ENCODE measurements at regions not wholly inside any gene's neighbourhood (a gene's known extent, or its start where the extent isn't known, plus 50 kb on each side); places are given as distances from the start of the nearest gene placed in this dataset.

GRCh38 chr21:15978215-15978738 is 248.5 kb downstream of the USP25 start:
- peak; percentile 88 for TF ChIP-seq POLR2AphosphoS5 (IDR thresholded peaks at IDR 0.05)
- TF ChIP-seq, protein P1, sequence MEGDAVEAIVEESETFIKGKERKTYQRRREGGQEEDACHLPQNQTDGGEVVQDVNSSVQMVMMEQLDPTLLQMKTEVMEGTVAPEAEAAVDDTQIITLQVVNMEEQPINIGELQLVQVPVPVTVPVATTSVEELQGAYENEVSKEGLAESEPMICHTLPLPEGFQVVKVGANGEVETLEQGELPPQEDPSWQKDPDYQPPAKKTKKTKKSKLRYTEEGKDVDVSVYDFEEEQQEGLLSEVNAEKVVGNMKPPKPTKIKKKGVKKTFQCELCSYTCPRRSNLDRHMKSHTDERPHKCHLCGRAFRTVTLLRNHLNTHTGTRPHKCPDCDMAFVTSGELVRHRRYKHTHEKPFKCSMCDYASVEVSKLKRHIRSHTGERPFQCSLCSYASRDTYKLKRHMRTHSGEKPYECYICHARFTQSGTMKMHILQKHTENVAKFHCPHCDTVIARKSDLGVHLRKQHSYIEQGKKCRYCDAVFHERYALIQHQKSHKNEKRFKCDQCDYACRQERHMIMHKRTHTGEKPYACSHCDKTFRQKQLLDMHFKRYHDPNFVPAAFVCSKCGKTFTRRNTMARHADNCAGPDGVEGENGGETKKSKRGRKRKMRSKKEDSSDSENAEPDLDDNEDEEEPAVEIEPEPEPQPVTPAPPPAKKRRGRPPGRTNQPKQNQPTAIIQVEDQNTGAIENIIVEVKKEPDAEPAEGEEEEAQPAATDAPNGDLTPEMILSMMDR (IDR thresholded peaks at IDR 0.05) = no peak

Measured in prostate gland (tissue), 2 donors.